Keratinocyte (primary cell): ENCODE measurements at regions not wholly inside any gene's neighbourhood (a gene's known extent, or its start where the extent isn't known, plus 50 kb on each side); places are given as distances from the start of the nearest gene placed in this dataset.

ENCODE experiments used
- DNase-seq: peaks from one replicate; pipeline ENCODE4 v3.0.0-alpha.2; 2011; ENCODE audit warnings: low read depth, missing footprints, low spot score
- FAIRE-seq: peaks from 2 replicates; lab custom pipeline; 2011; peaks lifted over from hg19 to GRCh38; lab: Jason Lieb, UNC
- H2AFZ ChIP-seq: 2 replicates; pipeline ENCODE4 v1.6.0; 2012; ENCODE audit warnings: low read length, control low read depth, inconsistent platforms; ENCODE audit not compliant: control insufficient read depth
- H3K27ac ChIP-seq: 2 replicates; pipeline ENCODE4 v1.5.1; 2011; ENCODE audit warnings: low read length; ENCODE audit not compliant: control insufficient read depth, insufficient read depth
- H3K27me3 ChIP-seq: 3 replicates; pipeline ENCODE4 v1.6.0; 2011; ENCODE audit warnings: low read length; ENCODE audit not compliant: control insufficient read depth, insufficient read depth; ENCODE audit errors: extremely low read depth
- H3K36me3 ChIP-seq, 2 experiments: 2 replicates in 1 of 2; 3 replicates in 1 of 2; pipeline ENCODE4 v1.5.1; 2011; ENCODE audit warnings: low read length in 2 of 2, mild to moderate bottlenecking in 1 of 2; ENCODE audit not compliant: control insufficient read depth in 2 of 2, insufficient read depth in 2 of 2; ENCODE audit errors: extremely low read depth in 1 of 2
- H3K4me1 ChIP-seq: 3 replicates; pipeline ENCODE4 v1.5.1; 2011; ENCODE audit warnings: low read length; ENCODE audit not compliant: control insufficient read depth, insufficient read depth; ENCODE audit errors: extremely low read depth
- H3K4me2 ChIP-seq: 3 replicates; pipeline ENCODE4 v1.6.0; 2011; ENCODE audit warnings: low read depth, low read length; ENCODE audit not compliant: control insufficient read depth, insufficient read depth; ENCODE audit errors: extremely low read depth
- H3K4me3 ChIP-seq, 3 experiments: fragments of 200-600 bp in 1 of 3; sonication (generic) in 1 of 3; 2 replicates in 2 of 3; 3 replicates in 1 of 3; pipeline ENCODE4 v1.5.1; 2011 to 2016; ENCODE audit warnings: low read length in 3 of 3, mild to moderate bottlenecking in 3 of 3, control low read depth in 2 of 3, inconsistent platforms in 1 of 3, low read depth in 1 of 3, mixed read lengths in 1 of 3, mixed run types in 1 of 3, moderate library complexity in 1 of 3; ENCODE audit not compliant: control insufficient read depth in 2 of 3, insufficient read depth in 2 of 3; ENCODE audit errors: extremely low read depth in 1 of 3
- H3K79me2 ChIP-seq: 2 replicates; pipeline ENCODE4 v1.6.0; 2012; ENCODE audit warnings: low read length; ENCODE audit not compliant: control insufficient read depth, insufficient read depth
- H3K9ac ChIP-seq: 3 replicates; pipeline ENCODE4 v1.6.0; 2011; ENCODE audit warnings: low read length; ENCODE audit not compliant: control insufficient read depth, insufficient read depth; ENCODE audit errors: extremely low read depth
- H3K9me1 ChIP-seq: 3 replicates; pipeline ENCODE4 v1.6.0; 2011; ENCODE audit warnings: low read length; ENCODE audit not compliant: control insufficient read depth, insufficient read depth; ENCODE audit errors: extremely low read depth
- H3K9me3 ChIP-seq: 2 replicates; pipeline ENCODE4 v1.5.1; 2012; ENCODE audit warnings: low read depth, low read length; ENCODE audit not compliant: control insufficient read depth
- H4K20me1 ChIP-seq: 3 replicates; pipeline ENCODE4 v1.6.0; 2011; ENCODE audit warnings: low read length; ENCODE audit not compliant: control insufficient read depth, insufficient read depth; ENCODE audit errors: extremely low read depth
- CTCF ChIP-seq, 3 experiments: IDR thresholded peaks in 1 of 3; conservative IDR thresholded peaks in 1 of 3; optimal IDR thresholded peaks in 1 of 3; 2 replicates in 2 of 3; 3 replicates in 1 of 3; pipeline versions ENCODE3 to v1.5.1; 2011; ENCODE audit warnings: low read length in 3 of 3, mild to moderate bottlenecking in 3 of 3, moderate library complexity in 2 of 3, control low read depth in 1 of 3, inconsistent platforms in 1 of 3; ENCODE audit not compliant: insufficient read depth in 2 of 3; ENCODE audit errors: extremely low read depth in 1 of 3
- EZH2 ChIP-seq: IDR thresholded peaks from one replicate; pipeline ENCODE4 v1.6.1; 2012; ENCODE audit warnings: inconsistent platforms, mild to moderate bottlenecking, low read length, moderate library complexity
- dilution Hi-C: fragments of 300-500 bp; cut with MboI; formaldehyde crosslinking; loops from one replicate; pipeline ENCODE4 v1.7.0; 2020; ENCODE audit warnings: low sequenced_read_pairs; ENCODE audit not compliant: extremely low pct_ligation_motif_present

GRCh38 chr7:46319841-46320240 is 398.8 kb upstream of the IGFBP3 start:
- dilution Hi-C loops, result no loop called here

GRCh38 chr7:46318276-46318675 is 397.2 kb upstream of the IGFBP3 start:
- no peaks in the 10 kb centered on the region for H4K20me1 ChIP-seq
- H3K9ac ChIP-seq, result no peak overlapping the region
- no peak for DNase-seq
- H2AFZ ChIP-seq, result no peak overlapping the region
- no peaks in the 10 kb centered on the region for H3K9me1 ChIP-seq
- TF ChIP-seq CTCF (optimal IDR thresholded peaks at IDR 0.05 in 1 of 3, IDR thresholded peaks at IDR 0.05 in 1 of 3, conservative IDR thresholded peaks at IDR 0.05 in 1 of 3; ENCODE audit: extremely low read depth in 1 of 3, insufficient read depth in 2 of 3, low read length in 3 of 3) (no peak), EZH2 (no peak)
- no peaks in the 10 kb centered on the region for H3K36me3 ChIP-seq
- dilution Hi-C loops, result no loop called here
- no peak for FAIRE-seq
- no peaks in the 10 kb centered on the region for H3K27me3 ChIP-seq
- no peak overlapping the region for H3K4me2 ChIP-seq
- H3K4me1 ChIP-seq, result peaks cover 4% of the 10 kb centered on the region
- no peaks in the 10 kb centered on the region for H3K9me3 ChIP-seq
- no peak overlapping the region for H3K27ac ChIP-seq
- no peak overlapping the region for H3K4me3 ChIP-seq
- H3K79me2 ChIP-seq, result no peaks in the 10 kb centered on the region

More at GRCh38 chr7:46319841-46320240, 398.8 kb upstream of the IGFBP3 start:
- TF ChIP-seq CTCF (optimal IDR thresholded peaks at IDR 0.05 in 1 of 3, IDR thresholded peaks at IDR 0.05 in 1 of 3, conservative IDR thresholded peaks at IDR 0.05 in 1 of 3; ENCODE audit: extremely low read depth in 1 of 3, insufficient read depth in 2 of 3, low read length in 3 of 3), result no peak
- TF ChIP-seq EZH2, result no peak
- H2AFZ ChIP-seq, result no peak overlapping the region
- no peaks in the 10 kb centered on the region for H3K9me3 ChIP-seq
- no peaks in the 10 kb centered on the region for H4K20me1 ChIP-seq
- no peaks in the 10 kb centered on the region for H3K9me1 ChIP-seq
- no peak overlapping the region for H3K4me3 ChIP-seq
- FAIRE-seq (no peak), DNase-seq (no peak)
- peaks cover 4% of the 10 kb centered on the region for H3K4me1 ChIP-seq
- no peak overlapping the region for H3K27ac ChIP-seq
- no peaks in the 10 kb centered on the region for H3K79me2 ChIP-seq
- no peaks in the 10 kb centered on the region for H3K36me3 ChIP-seq
- no peak overlapping the region for H3K4me2 ChIP-seq
- no peak overlapping the region for H3K9ac ChIP-seq
- no peaks in the 10 kb centered on the region for H3K27me3 ChIP-seq
